ENCODE measurements at regions not wholly inside any gene's neighbourhood (a gene's known extent, or its start where the extent isn't known, plus 50 kb on each side); places are given as distances from the start of the nearest gene placed in this dataset.
"Not testable (repeated sequence)": the region's sequence is repeated elsewhere in the genome, so short reads cannot be mapped to it uniquely, and the experiment has no call there.

- DNase-seq = no peak
Measured at GRCh38 chr2:138906549-138906948, 126.4 kb upstream of the NXPH2 start.

DNA sequence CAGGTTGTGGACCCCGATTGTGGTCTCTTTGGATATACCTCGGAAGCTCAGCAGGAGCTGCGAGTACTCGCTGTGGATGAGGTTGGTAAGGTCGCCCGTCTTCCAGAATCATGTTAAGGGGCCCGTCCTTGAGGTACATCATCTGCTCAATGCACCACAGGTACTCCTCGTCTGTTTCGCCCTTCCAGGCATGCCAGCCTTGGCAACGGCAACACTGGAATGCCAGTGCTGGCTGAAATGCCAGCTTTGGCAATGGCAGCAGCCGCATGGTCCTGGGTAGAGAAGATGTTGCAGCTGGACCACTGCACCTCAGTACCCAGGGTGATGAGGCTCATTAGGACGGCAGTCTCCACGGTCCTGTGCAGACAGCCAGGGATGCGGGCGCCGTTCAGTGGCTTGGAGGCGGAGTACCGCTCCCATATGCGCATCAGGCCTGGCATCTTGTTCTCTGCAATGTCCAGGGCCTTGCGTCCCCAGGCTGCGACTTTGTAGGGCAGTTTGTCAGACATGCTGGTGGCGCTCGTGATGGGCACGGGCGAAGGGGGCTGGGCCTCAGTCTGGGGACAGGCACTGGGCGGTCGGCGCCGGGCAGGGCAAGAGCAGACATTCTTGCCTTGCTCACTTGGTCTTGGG lies 122.2 kb upstream of the NXPH2 start:
- DNase-seq = no peak

GRCh38 chr2:138901530-138901929 lies 121.3 kb upstream of the NXPH2 start:
- DNase-seq = no peak

- DNase-seq = no peak
Measured at GRCh38 chr2:138898855-138899254, 118.7 kb upstream of the NXPH2 start.

- no peak for DNase-seq
Measured at GRCh38 chr2:138897274-138897673, 117.1 kb upstream of the NXPH2 start.

- no peak for DNase-seq
Measured at GRCh38 chr2:138893746-138894145, 113.6 kb upstream of the NXPH2 start.

DNA sequence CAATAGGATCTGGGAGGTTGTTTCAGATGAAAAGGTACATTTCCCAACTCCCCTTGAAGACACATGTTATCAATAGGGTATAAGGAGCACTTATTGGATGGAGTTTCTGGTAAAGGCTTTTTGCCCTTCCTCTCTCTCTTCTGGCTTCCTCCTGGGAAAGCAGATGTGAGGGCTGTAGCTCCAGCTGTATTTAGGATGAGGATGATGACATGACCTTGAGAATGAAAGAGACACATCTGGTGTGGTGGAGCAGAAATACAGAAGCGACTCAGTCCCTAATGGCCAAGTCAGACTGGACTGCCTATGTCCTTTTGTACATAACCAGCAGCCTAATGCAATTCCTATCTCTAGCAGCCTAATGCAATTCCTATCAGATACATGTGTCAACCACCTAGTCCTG lies 100.9 kb upstream of the NXPH2 start:
- no peak for DNase-seq

- no peak for DNase-seq
Measured at GRCh38 chr2:138879931-138880330, 99.7 kb upstream of the NXPH2 start.

DNA sequence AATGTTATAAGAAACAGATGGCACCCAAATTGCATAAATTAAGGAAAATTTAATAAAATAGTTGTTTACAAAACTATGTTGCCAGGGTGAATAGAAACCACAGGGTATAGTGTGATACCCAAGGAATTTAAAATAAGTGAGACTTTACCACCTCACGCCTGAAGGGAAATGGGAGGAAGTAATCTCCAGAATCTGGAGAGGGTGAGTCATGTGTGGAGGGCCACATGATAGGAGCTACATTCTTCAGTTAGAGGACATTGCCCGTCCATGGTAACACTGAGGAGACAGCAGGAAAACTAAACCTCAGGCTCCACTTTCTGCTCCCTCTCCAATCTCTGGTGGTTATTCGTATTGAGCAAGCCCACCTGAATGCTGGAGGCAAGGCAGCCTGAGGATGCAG lies 97.2 kb upstream of the NXPH2 start:
- DNase-seq = no peak

GRCh38 chr2:138874251-138874650 lies 94.1 kb upstream of the NXPH2 start:
- DNase-seq = no peak

GRCh38 chr2:138872116-138872515 lies 91.9 kb upstream of the NXPH2 start:
- not testable (repeated sequence) for DNase-seq

DNA sequence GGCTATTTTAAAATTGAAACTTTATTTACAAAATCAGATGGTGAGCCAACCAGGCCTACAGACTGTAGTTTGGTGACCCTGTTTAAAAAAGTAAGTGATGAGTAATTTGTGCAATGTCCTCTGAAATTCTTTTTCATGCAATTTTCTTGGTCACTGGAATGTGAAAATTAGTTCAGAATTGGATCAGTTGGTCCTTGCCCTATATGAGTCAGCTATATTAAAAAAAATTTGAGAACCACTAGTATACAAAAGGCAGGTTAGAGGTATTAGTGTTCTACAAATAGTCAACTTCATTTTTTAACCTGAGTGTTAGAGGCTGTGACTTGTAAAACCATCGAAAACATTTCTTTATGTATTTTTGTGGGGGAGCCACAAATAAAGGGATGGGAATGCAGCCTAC lies 91.1 kb upstream of the NXPH2 start:
- DNase-seq = no peak

- DNase-seq = no peak
Measured at GRCh38 chr2:138867341-138867740, 87.2 kb upstream of the NXPH2 start.

- DNase-seq = no peak
Measured at GRCh38 chr2:138866797-138867196, 86.6 kb upstream of the NXPH2 start.

- DNase-seq = no peak
Measured at GRCh38 chr2:138853761-138854160, 73.6 kb upstream of the NXPH2 start.

GRCh38 chr2:138853296-138853695 lies 73.1 kb upstream of the NXPH2 start:
- no peak for DNase-seq

- no peak for DNase-seq
Measured at GRCh38 chr2:138846216-138846821, 66.1 kb upstream of the NXPH2 start.

DNA sequence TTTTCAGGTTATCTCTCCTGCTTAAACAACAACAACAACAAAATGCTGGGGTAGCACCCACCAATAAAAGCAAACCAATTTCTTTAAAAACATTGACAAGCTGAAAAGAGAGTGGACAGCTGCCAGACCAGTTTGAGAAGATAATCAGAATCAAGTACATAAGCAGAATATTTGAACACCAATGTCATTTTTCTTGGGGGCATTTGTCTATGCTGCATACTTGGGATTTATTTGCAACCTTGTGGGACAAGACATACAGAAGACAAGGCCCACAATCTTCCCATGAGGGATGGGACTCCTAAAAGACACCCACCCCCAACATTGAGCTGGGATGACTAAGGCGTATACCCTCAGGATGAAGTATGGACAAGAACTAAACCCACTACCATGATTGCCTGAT lies 62.2 kb upstream of the NXPH2 start:
- no peak for DNase-seq

GRCh38 chr2:138841459-138841858 lies 61.3 kb upstream of the NXPH2 start:
- no peak for DNase-seq

GRCh38 chr2:138838851-138839620 lies 58.8 kb upstream of the NXPH2 start:
- no peak for DNase-seq

- no peak for DNase-seq
Measured at GRCh38 chr2:138831691-138832090, 51.5 kb upstream of the NXPH2 start.

DNA sequence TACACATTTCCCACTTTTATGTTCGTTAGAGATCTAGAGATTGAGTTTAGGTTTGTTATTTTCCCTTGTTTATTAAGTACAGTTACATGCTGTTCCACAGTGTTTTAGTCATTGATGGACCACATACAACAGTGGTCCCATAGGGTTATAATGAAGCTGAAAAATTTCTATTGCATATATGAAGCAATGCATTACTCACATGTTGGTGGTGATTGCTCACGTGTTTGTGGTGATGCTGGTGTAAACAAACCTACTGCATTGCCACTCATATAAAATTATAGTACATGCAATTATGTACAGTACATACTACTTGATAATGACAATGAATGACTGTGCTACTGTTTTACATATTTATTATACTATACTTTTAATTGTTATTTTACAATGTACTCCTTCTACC lies 51.0 kb upstream of the NXPH2 start:
- DNase-seq = no peak

DNA sequence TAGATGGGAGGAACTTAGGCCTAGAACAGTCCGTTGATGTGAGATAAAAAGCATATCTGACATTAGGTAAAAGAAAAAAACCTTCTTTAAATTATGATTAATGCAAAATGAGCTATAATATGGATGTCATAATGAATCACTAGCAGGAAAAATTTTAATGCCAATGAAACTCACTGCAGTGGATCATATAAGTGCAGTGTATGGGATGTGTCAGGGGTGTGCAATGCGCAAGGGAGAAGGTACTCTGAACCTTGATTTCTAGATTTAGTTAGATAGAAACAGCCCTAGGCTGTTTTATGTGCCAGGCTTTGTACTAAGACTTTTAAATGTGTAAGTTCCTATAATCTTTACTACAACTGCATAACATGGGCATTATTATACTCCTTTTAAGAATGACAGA lies 50.4 kb upstream of the NXPH2 start:
- DNase-seq = no peak
